HEK293 (cell line): ENCODE measurements at regions not wholly inside any gene's neighbourhood (a gene's known extent, or its start where the extent isn't known, plus 50 kb on each side); places are given as distances from the start of the nearest gene placed in this dataset.

ENCODE experiments used
- CTCF ChIA-PET: fragments of 350-600 bp; formaldehyde crosslinking; extraction: SDS; loops from one replicate; lab custom pipeline; 2021; ENCODE audit warnings: antibody characterized with exemption; lab: Yijun Ruan, JAX
- POLR2A ChIA-PET: fragments of 300-600 bp; formaldehyde crosslinking; extraction: SDS; loops from one replicate; lab custom pipeline; 2020; ENCODE audit warnings: antibody characterized with exemption, inconsistent platforms; lab: Yijun Ruan, JAX
- H3K27ac ChIP-seq: fragments of 200-500 bp; sonication (Bioruptor generic); 2 replicates; pipeline ENCODE4 v1.5.1; 2014; ENCODE audit warnings: low read depth, low read length, control low read depth, inconsistent platforms; ENCODE audit errors: extremely low read depth
- H3K36me3 ChIP-seq, 2 experiments: fragments of 200-500 bp in 1 of 2; sonication (Bioruptor generic) in 1 of 2; 1 replicate in 1 of 2; 2 replicates in 1 of 2; pipeline ENCODE4 v1.5.1; 2014 to 2017; ENCODE audit warnings: inconsistent platforms in 2 of 2, low read length in 2 of 2; ENCODE audit not compliant: control insufficient read depth in 2 of 2, insufficient read depth in 1 of 2
- H3K4me1 ChIP-seq: fragments of 200-500 bp; sonication (Bioruptor generic); 2 replicates; pipeline ENCODE4 v1.5.1; 2014; ENCODE audit warnings: mild to moderate bottlenecking, low read length, inconsistent platforms; ENCODE audit not compliant: control insufficient read depth, insufficient read depth
- H3K4me3 ChIP-seq: 2 replicates; pipeline ENCODE4 v1.5.1; 2011; ENCODE audit warnings: low read depth, mild to moderate bottlenecking, control low read depth, low read length, moderate library complexity
- H3K9me3 ChIP-seq: fragments of 200-500 bp; sonication (Bioruptor generic); 2 replicates; pipeline ENCODE4 v1.5.1; 2014; ENCODE audit warnings: low read depth, low read length, inconsistent platforms; ENCODE audit not compliant: control insufficient read depth, insufficient read depth
- EGR2 ChIP-seq: fragments of 450-650 bp; formaldehyde crosslinking; IDR thresholded peaks from 2 replicates; pipeline ENCODE4 v1.5.1; 2016; ENCODE audit warnings: low read depth, missing biosample characterization, missing genetic modification characterization
- GLIS1 ChIP-seq: fragments of 450-650 bp; formaldehyde crosslinking; IDR thresholded peaks from 2 replicates; pipeline ENCODE4 v1.5.1; 2016; ENCODE audit warnings: missing biosample characterization, missing genetic modification characterization
- PBX3 ChIP-seq: sonication (generic); formaldehyde crosslinking; IDR thresholded peaks from 2 replicates; pipeline ENCODE4 v1.8.1; 2022; ENCODE audit warnings: mild to moderate bottlenecking, moderate library complexity, missing genetic modification reagents
- PRDM4 ChIP-seq: fragments of 450-650 bp; formaldehyde crosslinking; IDR thresholded peaks from 2 replicates; pipeline ENCODE4 v1.5.1; 2017; ENCODE audit warnings: missing biosample characterization, missing genetic modification characterization
- SP3 ChIP-seq: fragments of 450-650 bp; formaldehyde crosslinking; IDR thresholded peaks from 2 replicates; pipeline ENCODE4 v1.5.1; 2016; ENCODE audit warnings: missing biosample characterization, missing genetic modification characterization
- SP7 ChIP-seq: fragments of 450-650 bp; formaldehyde crosslinking; IDR thresholded peaks from 2 replicates; pipeline ENCODE4 v1.5.1; 2016; ENCODE audit warnings: missing biosample characterization, missing genetic modification characterization
- YY1 ChIP-seq: fragments of 450-650 bp; formaldehyde crosslinking; IDR thresholded peaks from 2 replicates; pipeline ENCODE4 v1.5.1; 2018; ENCODE audit warnings: missing biosample characterization, missing genetic modification characterization
- ZFP3 ChIP-seq: fragments of 450-650 bp; formaldehyde crosslinking; IDR thresholded peaks from 2 replicates; pipeline ENCODE4 v1.5.1; 2016; ENCODE audit warnings: low read depth, missing biosample characterization, missing genetic modification characterization
- ZFP41 ChIP-seq: fragments of 450-650 bp; formaldehyde crosslinking; IDR thresholded peaks from 2 replicates; pipeline ENCODE4 v1.5.1; 2016; ENCODE audit warnings: missing biosample characterization, missing genetic modification characterization, borderline replicate concordance
- ZNF140 ChIP-seq: fragments of 450-650 bp; formaldehyde crosslinking; IDR thresholded peaks from 2 replicates; pipeline ENCODE4 v1.5.1; 2016; ENCODE audit warnings: missing biosample characterization, missing genetic modification characterization
- ZNF26 ChIP-seq: fragments of 450-650 bp; formaldehyde crosslinking; IDR thresholded peaks from 2 replicates; pipeline ENCODE4 v1.5.1; 2016; ENCODE audit warnings: missing biosample characterization, missing genetic modification characterization
- ZNF426 ChIP-seq: fragments of 450-650 bp; formaldehyde crosslinking; IDR thresholded peaks from 2 replicates; pipeline ENCODE4 v1.5.1; 2017; ENCODE audit warnings: missing biosample characterization, missing genetic modification characterization, mild to moderate bottlenecking, inconsistent platforms, moderate library complexity
- ZNF513 ChIP-seq: fragments of 450-650 bp; IDR thresholded peaks from 2 replicates; pipeline ENCODE4 v1.5.1; 2018; ENCODE audit warnings: missing biosample characterization, missing genetic modification characterization
- ZNF518A ChIP-seq: fragments of 450-650 bp; formaldehyde crosslinking; conservative IDR thresholded peaks from 2 replicates; pipeline ENCODE4 v1.5.1; 2016; ENCODE audit warnings: low read depth, missing biosample characterization, missing genetic modification characterization
- ZNF530 ChIP-seq: fragments of 450-650 bp; formaldehyde crosslinking; IDR thresholded peaks from 2 replicates; pipeline ENCODE4 v1.5.1; 2016; ENCODE audit warnings: low read depth, missing biosample characterization, missing genetic modification characterization
- ZNF548 ChIP-seq: fragments of 450-650 bp; formaldehyde crosslinking; IDR thresholded peaks from 2 replicates; pipeline ENCODE4 v1.5.1; 2016; ENCODE audit warnings: missing biosample characterization, missing genetic modification characterization
- ZNF558 ChIP-seq: fragments of 450-650 bp; formaldehyde crosslinking; IDR thresholded peaks from 2 replicates; pipeline ENCODE4 v1.5.1; 2016; ENCODE audit warnings: missing biosample characterization, missing genetic modification characterization
- ZNF610 ChIP-seq: fragments of 450-650 bp; formaldehyde crosslinking; IDR thresholded peaks from 2 replicates; pipeline ENCODE4 v1.5.1; 2016; ENCODE audit warnings: missing biosample characterization, missing genetic modification characterization, borderline replicate concordance
- ZNF621 ChIP-seq: fragments of 450-650 bp; formaldehyde crosslinking; IDR thresholded peaks from 2 replicates; pipeline ENCODE4 v1.5.1; 2017; ENCODE audit warnings: missing biosample characterization, missing genetic modification characterization
- ZNF629 ChIP-seq: fragments of 450-650 bp; formaldehyde crosslinking; IDR thresholded peaks from 2 replicates; pipeline ENCODE4 v1.5.1; 2017; ENCODE audit warnings: missing biosample characterization, missing genetic modification characterization
- ZNF692 ChIP-seq: fragments of 450-650 bp; formaldehyde crosslinking; IDR thresholded peaks from 2 replicates; pipeline ENCODE4 v1.5.1; 2016; ENCODE audit warnings: missing biosample characterization, missing genetic modification characterization
- ZNF701 ChIP-seq: fragments of 450-650 bp; formaldehyde crosslinking; IDR thresholded peaks from 2 replicates; pipeline ENCODE4 v1.5.1; 2016; ENCODE audit warnings: missing biosample characterization, missing genetic modification characterization
- ZNF792 ChIP-seq: fragments of 450-650 bp; formaldehyde crosslinking; IDR thresholded peaks from 2 replicates; pipeline ENCODE4 v1.5.1; 2016; ENCODE audit warnings: missing biosample characterization, missing genetic modification characterization
- ZNF843 ChIP-seq: fragments of 450-650 bp; formaldehyde crosslinking; IDR thresholded peaks from 2 replicates; pipeline ENCODE4 v1.5.1; 2016; ENCODE audit warnings: missing biosample characterization, missing genetic modification characterization

- POLR2A ChIA-PET, result no interaction called here
- H3K4me3 ChIP-seq, result no peak overlapping the region
- CTCF ChIA-PET, result interaction anchor here (0.9 kb wide), 1 partner anchor 57 kb away, joined by 3 read pairs; no protein-coding TSS in a partner anchor
- TF ChIP-seq EGR2 (no peak), PRDM4 (no peak), ZNF513 (tag by site-specific recombination) (no peak), ZNF621 (no peak), ZNF558 (tag by site-specific recombination) (no peak), ZNF701 (tag by site-specific recombination) (no peak), GLIS1 (tag by site-specific recombination) (no peak), ZNF140 (no peak), ZNF792 (tag by site-specific recombination) (no peak), ZFP3 (no peak), ZNF629 (tag by site-specific recombination) (no peak), ZNF692 (tag by site-specific recombination) (no peak), ZNF426 (no peak), ZNF610 (tag by site-specific recombination) (no peak), SP7 (tag by site-specific recombination) (no peak)
- H3K4me1 ChIP-seq, result no peaks in the 10 kb centered on the region
- H3K9me3 ChIP-seq, result no peaks in the 10 kb centered on the region
- no peaks in the 10 kb centered on the region for H3K36me3 ChIP-seq
- no peak overlapping the region for H3K27ac ChIP-seq
These were observed 58.2 kb upstream of the ST6GAL2 start for GRCh38 chr2:106944215-106944614.

GRCh38 chr2:106948540-106948939, 62.6 kb upstream of the ST6GAL2 start:
- ChIA-PET CTCF (no interaction called here), POLR2A (no interaction called here)
- H3K9me3 ChIP-seq, result no peaks in the 10 kb centered on the region
- no peaks in the 10 kb centered on the region for H3K4me1 ChIP-seq
- H3K4me3 ChIP-seq, result no peak overlapping the region
- no peaks in the 10 kb centered on the region for H3K36me3 ChIP-seq
- H3K27ac ChIP-seq, result no peak overlapping the region
- TF ChIP-seq ZFP41 (tag by site-specific recombination) (no peak), ZNF548 (tag by site-specific recombination) (no peak), ZNF26 (no peak), ZNF530 (no peak), ZNF843 (tag by site-specific recombination) (no peak), YY1 (tag by site-specific recombination) (no peak), PBX3 (CRISPR knock-in tag) (no peak), ZNF518A (no peak), SP3 (no peak)
